ENCODE measurements at regions not wholly inside any gene's neighbourhood (a gene's known extent, or its start where the extent isn't known, plus 50 kb on each side); places are given as distances from the start of the nearest gene placed in this dataset.

- H3K36me3 ChIP-seq (replicated peaks) = no peaks in the 10 kb centered on the region
- no peak for DNase-seq
- in situ Hi-C loops (cut with HindIII; ENCODE audit: low pct_ligation_motif_present, low sequenced_read_pairs) = no loop called here
- no peak overlapping the region for H3K27ac ChIP-seq
- H3K27me3 ChIP-seq (replicated peaks) = no peaks in the 10 kb centered on the region
- H3K4me3 ChIP-seq (ENCODE audit: low read depth, low read length) = no peak overlapping the region
- TF ChIP-seq CTCF (IDR thresholded peaks at IDR 0.05; ENCODE audit: low read depth, low read length, missing control alignments) = no peak
These were observed 458.8 kb upstream of the CBLB start for GRCh38 chr3:106327696-106328025.

- no peaks in the 10 kb centered on the region for H3K36me3 ChIP-seq (replicated peaks)
- H3K27me3 ChIP-seq (replicated peaks) = no peaks in the 10 kb centered on the region
- no peak overlapping the region for H3K4me3 ChIP-seq (ENCODE audit: low read depth, low read length)
- no peak for TF ChIP-seq CTCF (IDR thresholded peaks at IDR 0.05; ENCODE audit: low read depth, low read length, missing control alignments)
- in situ Hi-C loops (cut with HindIII; ENCODE audit: low pct_ligation_motif_present, low sequenced_read_pairs) = no loop called here
- DNase-seq = no peak
- no peak overlapping the region for H3K27ac ChIP-seq
These were observed 459.4 kb upstream of the CBLB start for GRCh38 chr3:106328224-106328623.

- H3K4me3 ChIP-seq (ENCODE audit: low read depth, low read length) = no peak overlapping the region
- in situ Hi-C loops (cut with HindIII; ENCODE audit: low pct_ligation_motif_present, low sequenced_read_pairs) = no loop called here
- H3K27ac ChIP-seq = no peak overlapping the region
- no peaks in the 10 kb centered on the region for H3K27me3 ChIP-seq (replicated peaks)
- no peak for DNase-seq
- no peak for TF ChIP-seq CTCF (IDR thresholded peaks at IDR 0.05; ENCODE audit: low read depth, low read length, missing control alignments)
- H3K36me3 ChIP-seq (replicated peaks) = no peaks in the 10 kb centered on the region
These were observed 460.7 kb upstream of the CBLB start for GRCh38 chr3:106329521-106329920.

GRCh38 chr3:106331636-106332035 lies 462.8 kb upstream of the CBLB start:
- Histone ChIP-seq H3K27me3 (replicated peaks) (no peaks in the 10 kb centered on the region), H3K27ac (no peak overlapping the region), H3K36me3 (replicated peaks) (no peaks in the 10 kb centered on the region), H3K4me3 (ENCODE audit: low read depth, low read length) (no peak overlapping the region)
- TF ChIP-seq CTCF (IDR thresholded peaks at IDR 0.05; ENCODE audit: low read depth, low read length, missing control alignments) = no peak
- in situ Hi-C loops (cut with HindIII; ENCODE audit: low pct_ligation_motif_present, low sequenced_read_pairs) = no loop called here
- DNase-seq = no peak

GRCh38 chr3:106332129-106332528 lies 463.3 kb upstream of the CBLB start:
- no peak overlapping the region for H3K27ac ChIP-seq
- in situ Hi-C loops (cut with HindIII; ENCODE audit: low pct_ligation_motif_present, low sequenced_read_pairs) = no loop called here
- H3K36me3 ChIP-seq (replicated peaks) = no peaks in the 10 kb centered on the region
- DNase-seq = no peak
- no peak for TF ChIP-seq CTCF (IDR thresholded peaks at IDR 0.05; ENCODE audit: low read depth, low read length, missing control alignments)
- no peaks in the 10 kb centered on the region for H3K27me3 ChIP-seq (replicated peaks)
- no peak overlapping the region for H3K4me3 ChIP-seq (ENCODE audit: low read depth, low read length)

- Histone ChIP-seq H3K4me3 (ENCODE audit: low read depth, low read length) (no peak overlapping the region), H3K36me3 (replicated peaks) (no peaks in the 10 kb centered on the region), H3K27me3 (replicated peaks) (no peaks in the 10 kb centered on the region), H3K27ac (no peak overlapping the region)
- in situ Hi-C loops (cut with HindIII; ENCODE audit: low pct_ligation_motif_present, low sequenced_read_pairs) = no loop called here
- no peak for DNase-seq
- no peak for TF ChIP-seq CTCF (IDR thresholded peaks at IDR 0.05; ENCODE audit: low read depth, low read length, missing control alignments)
These were observed 464.1 kb upstream of the CBLB start for GRCh38 chr3:106332884-106333283.

Data from brain microvascular endothelial cell (primary cell).